ENCODE measurements at regions not wholly inside any gene's neighbourhood (a gene's known extent, or its start where the extent isn't known, plus 50 kb on each side); places are given as distances from the start of the nearest gene placed in this dataset.
"Not testable (repeated sequence)": the region's sequence is repeated elsewhere in the genome, so short reads cannot be mapped to it uniquely, and the experiment has no call there.

- TF ChIP-seq CTCF (IDR thresholded peaks at IDR 0.05): no peak
- TF ChIP-seq POLR2A (IDR thresholded peaks at IDR 0.05): no peak
- intact Hi-C loops (cut with DNase I): no loop called here
- H3K9me3 ChIP-seq: no peaks in the 10 kb centered on the region
- no peaks in the 10 kb centered on the region for H3K36me3 ChIP-seq
- peaks cover 0 to 7% of the 10 kb centered on the region in 2 donors for H3K4me1 ChIP-seq
- no peak for DNase-seq
- H3K27ac ChIP-seq: no peak overlapping the region
- H3K27me3 ChIP-seq: no peaks in the 10 kb centered on the region
- H3K4me3 ChIP-seq (replicated peaks in 1 of 3): no peak overlapping the region
These were observed 153.7 kb downstream of the CYB561 start for GRCh38 chr17:63292421-63292820.

- H3K27me3 ChIP-seq: no peaks in the 10 kb centered on the region
- H3K4me1 ChIP-seq: peaks cover 0 to 7% of the 10 kb centered on the region in 2 donors
- H3K27ac ChIP-seq: no peak overlapping the region
- DNase-seq: no peak
- TF ChIP-seq POLR2A (IDR thresholded peaks at IDR 0.05): no peak
- TF ChIP-seq CTCF (IDR thresholded peaks at IDR 0.05): no peak
- 70 to 74% methylated on average over 4 of the region's 4 CpGs for WGBS, 2 donors
- no peaks in the 10 kb centered on the region for H3K36me3 ChIP-seq
- H3K9me3 ChIP-seq: no peaks in the 10 kb centered on the region
- H3K4me3 ChIP-seq (replicated peaks in 1 of 3): no peak overlapping the region
- intact Hi-C loops (cut with DNase I): no loop called here
These were observed 152.6 kb downstream of the CYB561 start for GRCh38 chr17:63293323-63294075.

- 82 to 88% methylated on average over 3 of the region's 3 CpGs for WGBS, 2 donors
- H3K4me1 ChIP-seq: peaks cover 0 to 7% of the 10 kb centered on the region in 2 donors
- intact Hi-C loops (cut with DNase I): no loop called here
- no peak overlapping the region for H3K4me3 ChIP-seq (replicated peaks in 1 of 3)
- no peaks in the 10 kb centered on the region for H3K9me3 ChIP-seq
- TF ChIP-seq POLR2A (IDR thresholded peaks at IDR 0.05) (no peak), CTCF (IDR thresholded peaks at IDR 0.05) (no peak)
- no peak for DNase-seq
- no peaks in the 10 kb centered on the region for H3K27me3 ChIP-seq
- no peaks in the 10 kb centered on the region for H3K36me3 ChIP-seq
- H3K27ac ChIP-seq: no peak overlapping the region
These were observed 151.3 kb downstream of the CYB561 start for GRCh38 chr17:63294776-63295175.

- WGBS, 2 donors: 32 to 37% methylated on average over 2 of the region's 2 CpGs
- no peak overlapping the region for H3K4me3 ChIP-seq (replicated peaks in 1 of 3)
- peaks cover 0 to 7% of the 10 kb centered on the region in 2 donors for H3K4me1 ChIP-seq
- no peaks in the 10 kb centered on the region for H3K27me3 ChIP-seq
- TF ChIP-seq POLR2A (IDR thresholded peaks at IDR 0.05) (no peak), CTCF (IDR thresholded peaks at IDR 0.05) (no peak)
- intact Hi-C loops (cut with DNase I): no loop called here
- no peaks in the 10 kb centered on the region for H3K9me3 ChIP-seq
- DNase-seq: no peak
- no peaks in the 10 kb centered on the region for H3K36me3 ChIP-seq
- H3K27ac ChIP-seq: no peak overlapping the region
These were observed 150.8 kb downstream of the CYB561 start for GRCh38 chr17:63295288-63295687.

GRCh38 chr17:63295839-63296590 is 150.1 kb downstream of the CYB561 start:
- H3K27ac ChIP-seq: no peak overlapping the region
- intact Hi-C loops (cut with DNase I): no loop called here
- TF ChIP-seq POLR2A (IDR thresholded peaks at IDR 0.05) (no peak), CTCF (IDR thresholded peaks at IDR 0.05) (no peak)
- H3K4me1 ChIP-seq: peaks cover 0 to 7% of the 10 kb centered on the region in 2 donors
- no peak overlapping the region for H3K4me3 ChIP-seq (replicated peaks in 1 of 3)
- no peaks in the 10 kb centered on the region for H3K9me3 ChIP-seq
- no peaks in the 10 kb centered on the region for H3K27me3 ChIP-seq
- no peak for DNase-seq
- H3K36me3 ChIP-seq: no peaks in the 10 kb centered on the region
- 87 to 89% methylated on average over 1 of the region's 1 CpG for WGBS, 2 donors

GRCh38 chr17:63298916-63299315 is 147.2 kb downstream of the CYB561 start:
- H3K9me3 ChIP-seq; H3K36me3 ChIP-seq; intact Hi-C loops (cut with DNase I); DNase-seq; H3K4me3 ChIP-seq (replicated peaks in 1 of 3); H3K27me3 ChIP-seq; H3K4me1 ChIP-seq; H3K27ac ChIP-seq: not testable (repeated sequence)
- 93% methylated on average over 1 of the region's 1 CpG for WGBS, 2 donors

Data from thyroid gland (tissue), 4 donors.